Gastrocnemius medialis (tissue), 4 donors: ENCODE measurements at regions not wholly inside any gene's neighbourhood (a gene's known extent, or its start where the extent isn't known, plus 50 kb on each side); places are given as distances from the start of the nearest gene placed in this dataset.
A peak's percentile ranks its signal among the peaks of the same experiment; 100 is the strongest.

Experiments used
- ATAC-seq, 2 donors: fragments of 150-250 bp; one replicate each; pipeline ENCODE4 v1.9.1; 2016
- DNase-seq, 2 donors: peaks; one replicate each; pipeline ENCODE4 v3.0.0-alpha.2; 2019
- H3K27ac ChIP-seq, 4 donors: fragments of 200-600 bp; sonication (generic); 1 replicate in 1 of 4; 2 replicates in 3 of 4; pipeline ENCODE4 v1.5.1; 2016 to 2018; ENCODE audit warnings: mild to moderate bottlenecking in 2 of 4, moderate library complexity in 1 of 4
- H3K27me3 ChIP-seq, 3 donors: fragments of 200-600 bp; sonication (generic) in 2 of 3; 1 replicate in 1 of 3; 2 replicates in 2 of 3; pipeline versions ENCODE4 v1.5.1 to v1.6.0; 2016 to 2019; ENCODE audit warnings: mild to moderate bottlenecking in 1 of 3, moderate library complexity in 1 of 3
- H3K36me3 ChIP-seq, 2 donors: fragments of 200-600 bp; sonication (generic) in 1 of 2; one replicate each; pipeline ENCODE4 v1.5.1; 2017 to 2018
- H3K4me1 ChIP-seq, 2 donors: fragments of 200-600 bp; sonication (generic) in 1 of 2; one replicate each; pipeline ENCODE4 v1.5.1; 2016 to 2017; ENCODE audit warnings: mild to moderate bottlenecking in 2 of 2
- H3K4me3 ChIP-seq, 4 donors: fragments of 200-600 bp; sonication (generic) in 3 of 4; 1 replicate in 1 of 4; 2 replicates in 3 of 4; pipeline ENCODE4 v1.5.1; 2016 to 2019; ENCODE audit warnings: mild to moderate bottlenecking in 2 of 4
- H3K9me3 ChIP-seq, 3 donors: fragments of 200-600 bp; sonication (generic) in 2 of 3; 1 replicate in 1 of 3; 2 replicates in 2 of 3; pipeline ENCODE4 v1.5.1; 2016 to 2019
- POLR2A ChIP-seq, 2 donors: fragments of 450-650 bp; IDR thresholded peaks; one replicate each; pipeline ENCODE4 v1.6.1; 2017; ENCODE audit warnings: antibody characterized with exemption in 2 of 2, mild to moderate bottlenecking in 2 of 2, moderate library complexity in 2 of 2
- in situ Hi-C, 4 donors: fragments of 200-750 bp; cut with MboI; loops; one replicate each; pipeline versions ENCODE4 v1.15.0 to v1.8.0; 2017; ENCODE audit warnings: low sequenced_read_pairs in 4 of 4
- intact Hi-C: fragments of 100-400 bp; cut with DNase I; formaldehyde crosslinking; loops from one replicate; pipeline ENCODE4 v1.15.1; 2023; ENCODE audit warnings: low total_unique reads
- TF ChIP-seq, protein P1 (sequence below), 5 experiments: fragments of 450-650 bp in 3 of 5; fragments of 200-600 bp in 2 of 5; sonication (generic) in 2 of 5; IDR thresholded peaks in 4 of 5; conservative IDR thresholded peaks in 1 of 5; 1 replicate in 4 of 5; 2 replicates in 1 of 5; pipeline ENCODE4 v1.5.1; 2016 to 2019; ENCODE audit warnings: antibody characterized with exemption in 5 of 5, mild to moderate bottlenecking in 3 of 5, moderate library complexity in 3 of 5

DNA sequence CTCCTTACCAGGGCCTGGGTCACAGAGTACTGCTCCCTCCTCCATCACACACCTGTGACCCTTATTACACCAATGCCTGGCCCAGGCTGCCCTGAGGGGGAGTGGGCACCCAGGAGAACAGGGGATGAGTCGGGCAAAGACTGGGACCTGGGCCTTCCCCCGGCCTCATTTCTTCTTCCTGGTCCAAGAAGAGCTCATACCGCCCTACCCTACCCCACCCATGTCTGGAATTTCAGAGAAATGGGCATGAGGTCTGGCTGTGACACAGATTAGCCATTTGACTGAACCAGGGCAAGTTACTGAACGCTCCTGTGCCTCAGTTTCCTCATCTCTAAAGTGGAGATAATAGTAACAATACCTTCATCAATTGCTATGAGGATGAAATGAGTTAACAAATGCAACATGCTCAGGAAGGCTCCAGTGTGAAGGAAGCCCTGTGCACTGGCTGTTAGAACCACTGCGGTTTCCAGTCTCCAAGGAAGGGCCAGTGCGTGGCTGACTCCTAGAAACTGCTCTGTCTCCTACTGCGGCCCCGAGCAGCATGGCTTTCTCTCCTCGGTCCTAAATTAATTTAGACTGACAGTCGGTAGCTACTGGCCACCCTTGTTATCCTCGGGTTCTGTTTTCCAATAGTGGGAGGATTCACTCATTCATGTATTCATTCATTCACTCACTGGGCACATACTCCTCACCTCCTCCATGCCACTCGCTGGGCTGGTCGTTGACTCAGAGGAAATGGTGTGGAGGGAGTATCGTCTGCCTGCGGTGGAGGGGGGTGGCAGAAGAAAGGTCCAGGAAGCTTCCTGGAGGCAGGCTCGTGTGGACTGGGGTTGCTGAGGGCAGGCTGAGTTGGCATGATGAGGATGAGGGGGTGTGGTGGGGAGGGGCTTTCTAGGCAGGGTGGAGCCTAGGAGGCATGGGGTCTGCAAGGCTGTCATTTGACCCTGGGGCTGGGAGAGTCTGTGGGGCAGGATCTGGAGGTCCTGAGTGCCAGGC lies 175.6 kb downstream of the GLI2 start:
- TF ChIP-seq, protein P1, sequence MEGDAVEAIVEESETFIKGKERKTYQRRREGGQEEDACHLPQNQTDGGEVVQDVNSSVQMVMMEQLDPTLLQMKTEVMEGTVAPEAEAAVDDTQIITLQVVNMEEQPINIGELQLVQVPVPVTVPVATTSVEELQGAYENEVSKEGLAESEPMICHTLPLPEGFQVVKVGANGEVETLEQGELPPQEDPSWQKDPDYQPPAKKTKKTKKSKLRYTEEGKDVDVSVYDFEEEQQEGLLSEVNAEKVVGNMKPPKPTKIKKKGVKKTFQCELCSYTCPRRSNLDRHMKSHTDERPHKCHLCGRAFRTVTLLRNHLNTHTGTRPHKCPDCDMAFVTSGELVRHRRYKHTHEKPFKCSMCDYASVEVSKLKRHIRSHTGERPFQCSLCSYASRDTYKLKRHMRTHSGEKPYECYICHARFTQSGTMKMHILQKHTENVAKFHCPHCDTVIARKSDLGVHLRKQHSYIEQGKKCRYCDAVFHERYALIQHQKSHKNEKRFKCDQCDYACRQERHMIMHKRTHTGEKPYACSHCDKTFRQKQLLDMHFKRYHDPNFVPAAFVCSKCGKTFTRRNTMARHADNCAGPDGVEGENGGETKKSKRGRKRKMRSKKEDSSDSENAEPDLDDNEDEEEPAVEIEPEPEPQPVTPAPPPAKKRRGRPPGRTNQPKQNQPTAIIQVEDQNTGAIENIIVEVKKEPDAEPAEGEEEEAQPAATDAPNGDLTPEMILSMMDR (IDR thresholded peaks at IDR 0.05 in 4 of 5, conservative IDR thresholded peaks at IDR 0.05 in 1 of 5) = no peak
- TF ChIP-seq POLR2A (IDR thresholded peaks at IDR 0.05) = no peak

DNA sequence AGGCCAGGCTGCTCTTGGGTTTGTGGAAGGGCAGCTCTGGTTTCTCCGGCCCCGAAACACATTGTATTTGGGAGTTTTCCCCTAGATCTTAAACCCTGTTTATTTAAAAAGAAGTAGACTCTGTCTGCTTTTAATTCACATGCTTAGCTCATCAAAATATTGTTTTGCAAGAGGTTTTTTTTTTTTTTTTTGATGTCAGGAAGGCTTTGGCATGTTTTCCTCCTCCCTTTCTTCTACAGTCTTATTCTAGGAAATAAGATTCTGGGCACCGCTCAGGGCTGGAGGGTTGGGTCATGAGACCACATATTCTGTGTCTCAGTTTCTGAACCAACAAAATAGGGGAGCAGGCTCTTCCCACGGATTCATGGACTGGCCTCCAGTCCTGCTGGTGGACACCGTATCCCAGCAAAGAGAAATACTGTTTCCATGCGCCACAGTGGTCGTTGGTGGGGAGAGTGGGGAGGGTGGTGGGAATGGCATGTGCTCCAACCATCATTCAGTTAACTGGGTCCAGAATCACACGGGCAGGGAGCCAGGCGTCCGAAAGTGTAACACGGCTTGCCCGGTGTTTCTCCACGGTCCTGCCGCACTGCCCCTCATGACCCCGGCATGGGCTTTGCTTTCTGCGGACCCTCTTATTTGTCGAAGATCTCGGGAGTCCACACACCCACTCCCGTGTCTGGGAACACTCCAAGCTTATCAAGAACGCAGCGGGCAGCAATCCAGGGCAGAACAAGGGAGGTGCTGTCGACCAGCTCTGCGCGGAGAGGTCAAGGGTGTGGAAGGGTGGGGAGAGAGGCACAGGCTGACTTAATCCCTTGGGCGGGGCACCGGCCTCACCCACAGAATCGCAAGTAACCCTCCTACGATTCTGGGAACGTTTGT lies 176.7 kb downstream of the GLI2 start:
- intact Hi-C loops (no loop called here), in situ Hi-C loops (no loop called here)
- TF ChIP-seq POLR2A (IDR thresholded peaks at IDR 0.05) = no peak
- TF ChIP-seq, protein P1 (IDR thresholded peaks at IDR 0.05 in 4 of 5, conservative IDR thresholded peaks at IDR 0.05 in 1 of 5) = no peak
- Histone ChIP-seq H3K4me3 (peak overlapping the region in 1 of 4 donors; percentile 2), H3K36me3 (no peaks in the 10 kb centered on the region), H3K9me3 (no peaks in the 10 kb centered on the region), H3K27ac (peak overlapping the region in 3 of 4 donors; percentile 10 to 44 (median 26)), H3K27me3 (no peaks in the 10 kb centered on the region), H3K4me1 (peaks cover 19 to 23% of the 10 kb centered on the region in 2 donors)
- DNase-seq (no peak), ATAC-seq (no peak)

More for the DNA sequence above, 175.6 kb downstream of the GLI2 start:
- intact Hi-C loops (no loop called here), in situ Hi-C loops (no loop called here)
- no peaks in the 10 kb centered on the region for H3K36me3 ChIP-seq
- no peaks in the 10 kb centered on the region for H3K27me3 ChIP-seq
- no peak overlapping the region for H3K27ac ChIP-seq
- H3K4me3 ChIP-seq = no peak overlapping the region
- ATAC-seq = no peak
- no peak for DNase-seq
- H3K9me3 ChIP-seq = no peaks in the 10 kb centered on the region
- H3K4me1 ChIP-seq = peaks cover 19 to 23% of the 10 kb centered on the region in 2 donors

DNA sequence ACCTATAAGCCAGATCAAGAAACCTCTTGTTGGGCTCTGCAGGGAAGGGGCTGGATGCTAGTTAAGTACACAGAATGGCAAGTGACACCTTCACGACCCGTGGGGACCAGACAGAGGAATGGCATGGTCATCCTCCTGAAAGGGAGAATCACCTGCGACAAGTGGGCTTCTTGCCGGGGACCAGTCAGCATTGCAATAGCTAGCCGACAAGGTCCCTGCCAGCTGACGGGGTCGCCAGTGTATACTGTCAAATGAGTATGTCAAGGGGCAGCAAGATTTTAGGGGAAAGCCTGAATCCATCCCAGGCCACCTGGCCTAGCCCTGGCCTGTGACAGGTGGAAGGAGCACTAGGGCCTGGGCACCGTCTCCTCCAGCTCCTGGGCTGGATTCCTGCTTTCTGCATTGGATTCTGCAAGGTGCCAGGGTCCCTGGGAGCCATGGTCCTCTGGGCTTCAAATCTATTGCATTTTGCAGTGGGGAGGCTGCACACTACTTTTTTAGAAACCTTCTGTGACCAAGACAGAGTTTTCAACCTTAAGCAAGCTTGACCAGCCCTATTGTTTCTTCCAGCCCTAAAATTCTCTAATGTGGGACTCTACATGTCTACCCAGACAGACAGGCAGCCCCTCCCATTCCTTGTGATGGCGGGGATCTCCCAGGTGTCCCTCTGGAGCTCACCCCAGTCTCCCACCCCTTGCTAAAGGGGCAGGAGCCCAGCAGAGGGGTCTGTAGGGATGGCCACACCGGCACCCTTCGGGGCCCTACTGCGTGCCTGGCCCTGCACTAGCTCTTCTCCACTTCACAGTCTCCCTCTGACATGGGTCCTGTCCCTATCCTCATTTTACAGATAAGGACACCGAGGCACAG lies 178.5 kb downstream of the GLI2 start:
- H3K4me3 ChIP-seq = no peak overlapping the region
- no peak for TF ChIP-seq POLR2A (IDR thresholded peaks at IDR 0.05)
- TF ChIP-seq, protein P1 (IDR thresholded peaks at IDR 0.05 in 4 of 5, conservative IDR thresholded peaks at IDR 0.05 in 1 of 5) = no peak
- intact Hi-C loops = loop anchor here (2.0 kb wide), 3 partner anchors 21 to 47 kb away; no protein-coding TSS in a partner anchor
- peak overlapping the region; percentile 42 to 66 (median 60) for H3K27ac ChIP-seq
- ATAC-seq (no peak), DNase-seq (no peak)
- H3K27me3 ChIP-seq = no peaks in the 10 kb centered on the region
- in situ Hi-C loops = no loop called here
- peaks cover 19 to 25% of the 10 kb centered on the region in 2 donors for H3K4me1 ChIP-seq
- no peaks in the 10 kb centered on the region for H3K36me3 ChIP-seq
- H3K9me3 ChIP-seq = no peaks in the 10 kb centered on the region
